ELR (cell line): ENCODE measurements at regions not wholly inside any gene's neighbourhood (a gene's known extent, or its start where the extent isn't known, plus 50 kb on each side); places are given as distances from the start of the nearest gene placed in this dataset.

ENCODE experiments used
- DNase-seq: peaks from one replicate; pipeline ENCODE4 v3.0.0-alpha.2; 2015; ENCODE audit warnings: low read depth

- no peak for DNase-seq
Observed at GRCh38 chr11:116532066-116532465, 240.7 kb downstream of the BUD13 start.

- DNase-seq = no peak
Observed at GRCh38 chr11:116530705-116531104, 242.1 kb downstream of the BUD13 start.

GRCh38 chr11:116529271-116529670, 243.5 kb downstream of the BUD13 start:
- DNase-seq = no peak

GRCh38 chr11:116527180-116527991, 245.4 kb downstream of the BUD13 start:
- no peak for DNase-seq

GRCh38 chr11:116525961-116526495, 246.8 kb downstream of the BUD13 start:
- no peak for DNase-seq

GRCh38 chr11:116519499-116519898, 253.3 kb downstream of the BUD13 start:
- no peak for DNase-seq

GRCh38 chr11:116518141-116518540, 254.6 kb downstream of the BUD13 start:
- no peak for DNase-seq

- DNase-seq = no peak
Observed at GRCh38 chr11:116517584-116517983, 255.2 kb downstream of the BUD13 start.

GRCh38 chr11:116517077-116517476, 255.7 kb downstream of the BUD13 start:
- DNase-seq = no peak

- no peak for DNase-seq
Observed at GRCh38 chr11:116515664-116516184, 257.1 kb downstream of the BUD13 start.

GRCh38 chr11:116513894-116514293, 258.9 kb downstream of the BUD13 start:
- DNase-seq = peak; percentile 61

GRCh38 chr11:116513278-116513823, 259.4 kb downstream of the BUD13 start:
- DNase-seq = no peak

- DNase-seq = no peak
Observed at GRCh38 chr11:116512841-116513240, 259.9 kb downstream of the BUD13 start.

- no peak for DNase-seq
Observed at GRCh38 chr11:116511684-116512083, 261.1 kb downstream of the BUD13 start.

- no peak for DNase-seq
Observed at GRCh38 chr11:116510886-116511650, 261.7 kb downstream of the BUD13 start.

- DNase-seq = no peak
Observed at GRCh38 chr11:116510166-116510565, 262.6 kb downstream of the BUD13 start.

- DNase-seq = no peak
Observed at GRCh38 chr11:116509551-116509950, 263.2 kb downstream of the BUD13 start.

- no peak for DNase-seq
Observed at GRCh38 chr11:116507849-116508695, 264.7 kb downstream of the BUD13 start.

- no peak for DNase-seq
Observed at GRCh38 chr11:116507016-116507415, 265.8 kb downstream of the BUD13 start.

- DNase-seq = no peak
Observed at GRCh38 chr11:116506263-116506825, 266.4 kb downstream of the BUD13 start.
